ENCODE measurements at regions not wholly inside any gene's neighbourhood (a gene's known extent, or its start where the extent isn't known, plus 50 kb on each side); places are given as distances from the start of the nearest gene placed in this dataset.

DNA sequence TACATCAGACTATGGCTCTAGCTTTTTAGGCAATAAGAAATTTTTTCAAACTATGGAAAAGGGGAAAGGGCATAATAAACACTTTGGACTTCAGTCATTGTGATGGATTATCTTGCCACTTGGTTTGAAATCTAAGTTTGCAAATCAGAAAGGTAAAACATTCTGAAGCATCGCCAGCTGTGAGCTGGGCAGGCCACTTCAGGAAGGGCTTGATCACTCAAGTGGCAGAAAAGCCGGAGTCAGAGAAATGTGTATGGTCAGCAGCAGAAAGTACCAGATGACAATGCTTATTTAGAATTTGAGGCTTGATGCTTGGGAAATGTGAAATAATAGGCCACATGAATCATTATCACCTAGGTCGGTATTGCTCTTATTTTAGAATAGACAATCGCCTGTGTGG is 79.7 kb downstream of the ZNF648 start:
- Histone ChIP-seq H3K4ac (ENCODE audit: low read depth, low read length) (no peak overlapping the region), H2BK5ac (ENCODE audit: insufficient read length, low read length) (no peak overlapping the region), H2BK20ac (ENCODE audit: low read depth, low read length, poor library complexity, severe bottlenecking) (no peak overlapping the region), H2BK15ac (ENCODE audit: low read depth, low read length) (no peak overlapping the region), H4K5ac (ENCODE audit: insufficient read length, low read depth, low read length) (no peak overlapping the region), H3T11ph (ENCODE audit: low read length) (no peak overlapping the region), H4K8ac (replicated peaks; ENCODE audit: insufficient read length, low read depth, low read length) (no peak overlapping the region), H3K14ac (ENCODE audit: insufficient read depth, low read length) (no peak overlapping the region), H3K18ac (ENCODE audit: insufficient read length, low read depth, low read length) (no peak overlapping the region), H3K9me3 (ENCODE audit: control insufficient read depth, low read depth, low read length) (no peaks in the 10 kb centered on the region), H3K23ac (ENCODE audit: insufficient read length, low read depth, low read length) (no peak overlapping the region), H3K23me2 (ENCODE audit: insufficient read length, low read depth, low read length, poor library complexity, severe bottlenecking) (no peaks in the 10 kb centered on the region), H2AFZ (ENCODE audit: low read length) (no peak overlapping the region), H3K4me2 (ENCODE audit: insufficient read depth, insufficient read length, low read length) (no peak overlapping the region), H3K79me2 (ENCODE audit: insufficient read depth, low read length) (no peaks in the 10 kb centered on the region), H2AK5ac (ENCODE audit: insufficient read length, low read length) (no peak overlapping the region), H3K56ac (ENCODE audit: insufficient read length, low read depth, low read length) (no peak overlapping the region), H3K9ac (ENCODE audit: extremely low read depth, insufficient read length, low read length) (no peak overlapping the region), H2BK120ac (ENCODE audit: low read depth, low read length, poor library complexity, severe bottlenecking) (no peak overlapping the region), H3K79me1 (ENCODE audit: insufficient read depth, low read depth, low read length, poor library complexity, severe bottlenecking) (no peaks in the 10 kb centered on the region), H3K27me3 (ENCODE audit: insufficient read depth, low read length) (0 out of 2 replicates have a peak, but pooled peaks cover 1% of the 10 kb centered on the region), H4K20me1 (ENCODE audit: control insufficient read depth, insufficient read depth, insufficient read length) (no peaks in the 10 kb centered on the region), H2BK12ac (ENCODE audit: insufficient read length, low read depth, low read length) (no peak overlapping the region), H3K4me1 (ENCODE audit: insufficient read depth, low read length) (no peaks in the 10 kb centered on the region; the same call in 1 of the 2 replicates), H3K27ac (ENCODE audit: insufficient read length, low read depth, low read length) (no peak overlapping the region), H4K91ac (ENCODE audit: insufficient read length, low read depth, low read length) (no peak overlapping the region)
- Mint-ChIP-seq H3K4me1 (peaks cover 12 to 16% of the 10 kb centered on the region in 2 experiments), H3K36me3 (ENCODE audit: insufficient read depth in 1 of 3, low read depth in 3 of 3) (peaks cover 0 to 15% (median 4%) of the 10 kb centered on the region in 3 experiments; a peak in 4 of 7 replicates), H3K27ac (no peak overlapping the region), H3K4me3 (no peak overlapping the region), H3K27me3 (ENCODE audit: low read depth) (no peaks in the 10 kb centered on the region), H3K9me3 (peaks cover 15 to 19% of the 10 kb centered on the region in 2 experiments; a peak in 4 of 5 replicates)
- WGBS (ENCODE audit: extremely low coverage, insufficient read length, low lambda C conversion rate) = no CpG with 5 or more reads among the region's 4 CpGs
- no peak for DNase-seq
- TF ChIP-seq, protein P1, sequence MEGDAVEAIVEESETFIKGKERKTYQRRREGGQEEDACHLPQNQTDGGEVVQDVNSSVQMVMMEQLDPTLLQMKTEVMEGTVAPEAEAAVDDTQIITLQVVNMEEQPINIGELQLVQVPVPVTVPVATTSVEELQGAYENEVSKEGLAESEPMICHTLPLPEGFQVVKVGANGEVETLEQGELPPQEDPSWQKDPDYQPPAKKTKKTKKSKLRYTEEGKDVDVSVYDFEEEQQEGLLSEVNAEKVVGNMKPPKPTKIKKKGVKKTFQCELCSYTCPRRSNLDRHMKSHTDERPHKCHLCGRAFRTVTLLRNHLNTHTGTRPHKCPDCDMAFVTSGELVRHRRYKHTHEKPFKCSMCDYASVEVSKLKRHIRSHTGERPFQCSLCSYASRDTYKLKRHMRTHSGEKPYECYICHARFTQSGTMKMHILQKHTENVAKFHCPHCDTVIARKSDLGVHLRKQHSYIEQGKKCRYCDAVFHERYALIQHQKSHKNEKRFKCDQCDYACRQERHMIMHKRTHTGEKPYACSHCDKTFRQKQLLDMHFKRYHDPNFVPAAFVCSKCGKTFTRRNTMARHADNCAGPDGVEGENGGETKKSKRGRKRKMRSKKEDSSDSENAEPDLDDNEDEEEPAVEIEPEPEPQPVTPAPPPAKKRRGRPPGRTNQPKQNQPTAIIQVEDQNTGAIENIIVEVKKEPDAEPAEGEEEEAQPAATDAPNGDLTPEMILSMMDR (conservative IDR thresholded peaks at IDR 0.05) = no peak
